ENCODE measurements at regions not wholly inside any gene's neighbourhood (a gene's known extent, or its start where the extent isn't known, plus 50 kb on each side); places are given as distances from the start of the nearest gene placed in this dataset.

DNA sequence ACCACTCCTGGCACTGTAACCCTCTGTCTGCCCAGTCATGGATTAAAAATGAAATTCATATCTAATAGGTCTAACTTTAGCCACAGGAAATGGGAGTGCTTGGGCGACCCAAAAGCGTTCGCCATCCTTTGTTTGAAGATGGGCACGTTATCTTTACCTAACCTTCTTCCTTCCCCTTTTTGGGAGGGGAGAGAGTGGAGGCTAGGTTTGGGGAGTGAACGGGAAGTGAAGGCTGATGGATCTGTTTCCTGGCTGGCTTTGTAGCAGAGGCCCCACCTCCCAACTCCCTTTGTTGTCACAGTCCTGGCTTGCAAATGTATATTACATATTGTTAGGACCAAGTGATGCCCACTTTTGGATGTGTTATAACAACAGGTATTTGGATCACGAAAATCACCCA lies 98.1 kb upstream of the ARHGEF3 start (continued):
- TF ChIP-seq FOXJ3 (CRISPR knock-in tag; IDR thresholded peaks at IDR 0.05; ENCODE audit: borderline replicate concordance) (no peak), NR1H2 (CRISPR knock-in tag; IDR thresholded peaks at IDR 0.05) (no peak), ZNF671 (CRISPR knock-in tag; IDR thresholded peaks at IDR 0.05) (no peak), TEAD1 (CRISPR knock-in tag; IDR thresholded peaks at IDR 0.05) (no peak), NFE2L1 (CRISPR knock-in tag; IDR thresholded peaks at IDR 0.05) (no peak), ESRRA (CRISPR knock-in tag; IDR thresholded peaks at IDR 0.05; ENCODE audit: borderline replicate concordance) (no peak), NFYB (CRISPR knock-in tag; conservative IDR thresholded peaks at IDR 0.05; ENCODE audit: low read depth) (no peak)
- TF ChIP-seq, protein P1, sequence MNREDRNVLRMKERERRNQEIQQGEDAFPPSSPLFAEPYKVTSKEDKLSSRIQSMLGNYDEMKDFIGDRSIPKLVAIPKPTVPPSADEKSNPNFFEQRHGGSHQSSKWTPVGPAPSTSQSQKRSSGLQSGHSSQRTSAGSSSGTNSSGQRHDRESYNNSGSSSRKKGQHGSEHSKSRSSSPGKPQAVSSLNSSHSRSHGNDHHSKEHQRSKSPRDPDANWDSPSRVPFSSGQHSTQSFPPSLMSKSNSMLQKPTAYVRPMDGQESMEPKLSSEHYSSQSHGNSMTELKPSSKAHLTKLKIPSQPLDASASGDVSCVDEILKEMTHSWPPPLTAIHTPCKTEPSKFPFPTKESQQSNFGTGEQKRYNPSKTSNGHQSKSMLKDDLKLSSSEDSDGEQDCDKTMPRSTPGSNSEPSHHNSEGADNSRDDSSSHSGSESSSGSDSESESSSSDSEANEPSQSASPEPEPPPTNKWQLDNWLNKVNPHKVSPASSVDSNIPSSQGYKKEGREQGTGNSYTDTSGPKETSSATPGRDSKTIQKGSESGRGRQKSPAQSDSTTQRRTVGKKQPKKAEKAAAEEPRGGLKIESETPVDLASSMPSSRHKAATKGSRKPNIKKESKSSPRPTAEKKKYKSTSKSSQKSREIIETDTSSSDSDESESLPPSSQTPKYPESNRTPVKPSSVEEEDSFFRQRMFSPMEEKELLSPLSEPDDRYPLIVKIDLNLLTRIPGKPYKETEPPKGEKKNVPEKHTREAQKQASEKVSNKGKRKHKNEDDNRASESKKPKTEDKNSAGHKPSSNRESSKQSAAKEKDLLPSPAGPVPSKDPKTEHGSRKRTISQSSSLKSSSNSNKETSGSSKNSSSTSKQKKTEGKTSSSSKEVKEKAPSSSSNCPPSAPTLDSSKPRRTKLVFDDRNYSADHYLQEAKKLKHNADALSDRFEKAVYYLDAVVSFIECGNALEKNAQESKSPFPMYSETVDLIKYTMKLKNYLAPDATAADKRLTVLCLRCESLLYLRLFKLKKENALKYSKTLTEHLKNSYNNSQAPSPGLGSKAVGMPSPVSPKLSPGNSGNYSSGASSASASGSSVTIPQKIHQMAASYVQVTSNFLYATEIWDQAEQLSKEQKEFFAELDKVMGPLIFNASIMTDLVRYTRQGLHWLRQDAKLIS (CRISPR knock-in tag; IDR thresholded peaks at IDR 0.05; ENCODE audit: borderline replicate concordance) = no peak

DNA sequence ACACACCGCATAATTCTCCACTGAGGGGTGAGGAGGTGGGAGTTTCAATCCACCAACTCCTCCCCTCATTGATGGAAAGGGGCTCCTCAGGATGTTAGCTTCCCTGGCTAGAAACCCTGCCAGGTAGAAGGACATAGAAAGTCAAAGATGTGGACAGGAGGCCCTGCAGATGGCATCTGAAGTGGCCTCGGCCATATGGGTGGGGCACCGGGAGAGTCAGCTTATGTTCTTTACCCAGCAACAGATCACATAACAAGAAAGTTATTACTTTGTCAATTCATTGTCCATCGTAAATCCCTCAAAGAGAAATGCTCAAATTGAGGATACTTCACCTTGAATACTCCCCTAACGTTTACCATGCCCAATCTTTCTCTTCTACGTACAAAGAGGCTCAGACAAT lies 97.3 kb upstream of the ARHGEF3 start:
- ChIA-PET CTCF (no interaction called here), POLR2A (no interaction called here)
- DNase-seq (ENCODE audit: low spot score) (no peak), ATAC-seq (no peak)
- TF ChIP-seq FOXP1 (CRISPR knock-in tag; IDR thresholded peaks at IDR 0.05; ENCODE audit: borderline replicate concordance) = no peak
- TF ChIP-seq, protein P2, sequence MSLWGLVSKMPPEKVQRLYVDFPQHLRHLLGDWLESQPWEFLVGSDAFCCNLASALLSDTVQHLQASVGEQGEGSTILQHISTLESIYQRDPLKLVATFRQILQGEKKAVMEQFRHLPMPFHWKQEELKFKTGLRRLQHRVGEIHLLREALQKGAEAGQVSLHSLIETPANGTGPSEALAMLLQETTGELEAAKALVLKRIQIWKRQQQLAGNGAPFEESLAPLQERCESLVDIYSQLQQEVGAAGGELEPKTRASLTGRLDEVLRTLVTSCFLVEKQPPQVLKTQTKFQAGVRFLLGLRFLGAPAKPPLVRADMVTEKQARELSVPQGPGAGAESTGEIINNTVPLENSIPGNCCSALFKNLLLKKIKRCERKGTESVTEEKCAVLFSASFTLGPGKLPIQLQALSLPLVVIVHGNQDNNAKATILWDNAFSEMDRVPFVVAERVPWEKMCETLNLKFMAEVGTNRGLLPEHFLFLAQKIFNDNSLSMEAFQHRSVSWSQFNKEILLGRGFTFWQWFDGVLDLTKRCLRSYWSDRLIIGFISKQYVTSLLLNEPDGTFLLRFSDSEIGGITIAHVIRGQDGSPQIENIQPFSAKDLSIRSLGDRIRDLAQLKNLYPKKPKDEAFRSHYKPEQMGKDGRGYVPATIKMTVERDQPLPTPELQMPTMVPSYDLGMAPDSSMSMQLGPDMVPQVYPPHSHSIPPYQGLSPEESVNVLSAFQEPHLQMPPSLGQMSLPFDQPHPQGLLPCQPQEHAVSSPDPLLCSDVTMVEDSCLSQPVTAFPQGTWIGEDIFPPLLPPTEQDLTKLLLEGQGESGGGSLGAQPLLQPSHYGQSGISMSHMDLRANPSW (CRISPR knock-in tag; conservative IDR thresholded peaks at IDR 0.05; ENCODE audit: low read depth) = no peak
- TF ChIP-seq, protein P3, sequence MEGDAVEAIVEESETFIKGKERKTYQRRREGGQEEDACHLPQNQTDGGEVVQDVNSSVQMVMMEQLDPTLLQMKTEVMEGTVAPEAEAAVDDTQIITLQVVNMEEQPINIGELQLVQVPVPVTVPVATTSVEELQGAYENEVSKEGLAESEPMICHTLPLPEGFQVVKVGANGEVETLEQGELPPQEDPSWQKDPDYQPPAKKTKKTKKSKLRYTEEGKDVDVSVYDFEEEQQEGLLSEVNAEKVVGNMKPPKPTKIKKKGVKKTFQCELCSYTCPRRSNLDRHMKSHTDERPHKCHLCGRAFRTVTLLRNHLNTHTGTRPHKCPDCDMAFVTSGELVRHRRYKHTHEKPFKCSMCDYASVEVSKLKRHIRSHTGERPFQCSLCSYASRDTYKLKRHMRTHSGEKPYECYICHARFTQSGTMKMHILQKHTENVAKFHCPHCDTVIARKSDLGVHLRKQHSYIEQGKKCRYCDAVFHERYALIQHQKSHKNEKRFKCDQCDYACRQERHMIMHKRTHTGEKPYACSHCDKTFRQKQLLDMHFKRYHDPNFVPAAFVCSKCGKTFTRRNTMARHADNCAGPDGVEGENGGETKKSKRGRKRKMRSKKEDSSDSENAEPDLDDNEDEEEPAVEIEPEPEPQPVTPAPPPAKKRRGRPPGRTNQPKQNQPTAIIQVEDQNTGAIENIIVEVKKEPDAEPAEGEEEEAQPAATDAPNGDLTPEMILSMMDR (IDR thresholded peaks at IDR 0.05) = no peak
- TF ChIP-seq ZNF121 (CRISPR knock-in tag; IDR thresholded peaks at IDR 0.05) = no peak
- TF ChIP-seq, protein P4, sequence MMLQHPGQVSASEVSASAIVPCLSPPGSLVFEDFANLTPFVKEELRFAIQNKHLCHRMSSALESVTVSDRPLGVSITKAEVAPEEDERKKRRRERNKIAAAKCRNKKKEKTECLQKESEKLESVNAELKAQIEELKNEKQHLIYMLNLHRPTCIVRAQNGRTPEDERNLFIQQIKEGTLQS (CRISPR knock-in tag; conservative IDR thresholded peaks at IDR 0.05) = no peak
- TF ChIP-seq EMX1 (CRISPR knock-in tag; IDR thresholded peaks at IDR 0.05) = no peak
- TF ChIP-seq NR3C1 (CRISPR knock-in tag; conservative IDR thresholded peaks at IDR 0.05; ENCODE audit: low read depth) = no peak
- TF ChIP-seq ZNF396 (CRISPR knock-in tag; IDR thresholded peaks at IDR 0.05; ENCODE audit: borderline replicate concordance) = no peak
- TF ChIP-seq, protein P5, sequence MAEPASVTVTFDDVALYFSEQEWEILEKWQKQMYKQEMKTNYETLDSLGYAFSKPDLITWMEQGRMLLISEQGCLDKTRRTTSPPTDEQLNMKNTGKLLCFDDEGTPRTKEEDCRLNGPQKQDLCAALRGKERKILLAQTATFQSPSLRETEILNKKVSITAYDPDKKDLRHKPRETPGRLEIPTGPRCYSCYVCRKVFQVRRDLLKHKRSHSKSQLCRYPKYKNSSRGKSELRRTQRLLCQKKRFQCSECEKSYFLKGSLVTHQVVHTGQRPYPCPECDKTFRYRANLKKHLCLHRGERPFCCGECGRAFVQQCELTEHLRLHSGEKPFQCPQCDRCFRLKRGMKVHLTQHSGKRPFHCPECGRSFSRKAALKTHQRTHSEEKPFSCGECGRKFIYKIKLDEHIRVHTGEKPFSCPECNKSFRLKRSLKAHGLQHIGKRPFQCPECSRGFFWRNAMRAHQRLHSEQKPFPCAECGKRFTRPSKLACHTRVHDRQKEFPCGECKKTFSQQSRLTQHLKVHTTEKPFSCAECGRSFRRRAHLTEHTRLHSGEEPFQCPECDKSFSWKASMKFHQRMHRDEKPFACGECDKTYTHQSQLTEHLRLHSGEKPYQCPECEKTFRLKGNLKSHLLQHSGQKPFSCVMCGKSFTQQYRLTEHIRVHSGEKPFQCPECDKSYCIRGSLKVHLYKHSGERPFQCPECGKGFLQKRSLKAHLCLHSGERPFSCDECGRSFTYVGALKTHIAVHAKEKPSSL (CRISPR knock-in tag; conservative IDR thresholded peaks at IDR 0.05) = no peak
- no peak for TF ChIP-seq NR2C2 (CRISPR knock-in tag; IDR thresholded peaks at IDR 0.05)
- TF ChIP-seq ZBTB21 (CRISPR knock-in tag; IDR thresholded peaks at IDR 0.05; ENCODE audit: borderline replicate concordance) = no peak
- TF ChIP-seq, protein P1 (CRISPR knock-in tag; IDR thresholded peaks at IDR 0.05; ENCODE audit: borderline replicate concordance) = no peak
- TF ChIP-seq TCF7 (CRISPR knock-in tag; IDR thresholded peaks at IDR 0.05; ENCODE audit: low read depth) = no peak
- no peak for TF ChIP-seq KAT7 (CRISPR knock-in tag; IDR thresholded peaks at IDR 0.05; ENCODE audit: borderline replicate concordance)
- H3K27ac Mint-ChIP-seq = no peak overlapping the region
- peaks cover 3% of the 10 kb centered on the region; the same call in 1 of the 2 replicates for H3K9me3 Mint-ChIP-seq
- H3K27me3 Mint-ChIP-seq (ENCODE audit: low read depth) = no peaks in the 10 kb centered on the region
- H3K36me3 Mint-ChIP-seq = no peaks in the 10 kb centered on the region
- H3K4me1 Mint-ChIP-seq = peaks cover 3% of the 10 kb centered on the region; the same call in 1 of the 2 replicates
- H3K4me3 Mint-ChIP-seq = no peak overlapping the region
